ENCODE measurements at regions not wholly inside any gene's neighbourhood (a gene's known extent, or its start where the extent isn't known, plus 50 kb on each side); places are given as distances from the start of the nearest gene placed in this dataset.

GRCh38 chr18:76564655-76565237, 69.7 kb upstream of the ZNF516 start:
- H3K27ac Mint-ChIP-seq: no peak overlapping the region
- no peak for DNase-seq
- ChIA-PET POLR2A (no interaction called here), CTCF (no interaction called here)
- H3K36me3 Mint-ChIP-seq: no peaks in the 10 kb centered on the region
- no peaks in the 10 kb centered on the region for H3K9me3 Mint-ChIP-seq
- Histone ChIP-seq H3K27me3 (ENCODE audit: insufficient read depth, low read length, poor library complexity, severe bottlenecking) (no peaks in the 10 kb centered on the region), H3K9me3 (ENCODE audit: low read length) (no peaks in the 10 kb centered on the region), H3K27ac (ENCODE audit: low read depth, low read length) (no peak overlapping the region), H3K4me1 (ENCODE audit: insufficient read depth, low read length) (no peaks in the 10 kb centered on the region), H3K4me3 (ENCODE audit: low read length) (no peak overlapping the region), H3K36me3 (ENCODE audit: insufficient read depth, low read length) (no peaks in the 10 kb centered on the region)
- peaks cover 0 to 4% (median 0%) of the 10 kb centered on the region in 3 donors for H3K4me1 Mint-ChIP-seq
- no peak overlapping the region for H3K4me3 Mint-ChIP-seq
- peaks cover 20 to 28% of the 10 kb centered on the region in 2 donors for H3K27me3 Mint-ChIP-seq

- Histone ChIP-seq H3K4me3 (ENCODE audit: low read length) (no peak overlapping the region), H3K27me3 (ENCODE audit: insufficient read depth, low read length, poor library complexity, severe bottlenecking) (no peaks in the 10 kb centered on the region), H3K4me1 (ENCODE audit: insufficient read depth, low read length) (no peaks in the 10 kb centered on the region), H3K36me3 (ENCODE audit: insufficient read depth, low read length) (no peaks in the 10 kb centered on the region), H3K9me3 (ENCODE audit: low read length) (no peaks in the 10 kb centered on the region), H3K27ac (ENCODE audit: low read depth, low read length) (no peak overlapping the region)
- H3K36me3 Mint-ChIP-seq: no peaks in the 10 kb centered on the region
- no peak overlapping the region for H3K4me3 Mint-ChIP-seq
- H3K9me3 Mint-ChIP-seq: no peaks in the 10 kb centered on the region
- peaks cover 20 to 31% of the 10 kb centered on the region in 2 donors for H3K27me3 Mint-ChIP-seq
- no peak for DNase-seq
- H3K27ac Mint-ChIP-seq: no peak overlapping the region
- ChIA-PET CTCF (no interaction called here), POLR2A (no interaction called here)
- H3K4me1 Mint-ChIP-seq: peaks cover 0 to 4% (median 0%) of the 10 kb centered on the region in 3 donors
Observed at GRCh38 chr18:76564117-76564516, 69.1 kb upstream of the ZNF516 start.

DNA sequence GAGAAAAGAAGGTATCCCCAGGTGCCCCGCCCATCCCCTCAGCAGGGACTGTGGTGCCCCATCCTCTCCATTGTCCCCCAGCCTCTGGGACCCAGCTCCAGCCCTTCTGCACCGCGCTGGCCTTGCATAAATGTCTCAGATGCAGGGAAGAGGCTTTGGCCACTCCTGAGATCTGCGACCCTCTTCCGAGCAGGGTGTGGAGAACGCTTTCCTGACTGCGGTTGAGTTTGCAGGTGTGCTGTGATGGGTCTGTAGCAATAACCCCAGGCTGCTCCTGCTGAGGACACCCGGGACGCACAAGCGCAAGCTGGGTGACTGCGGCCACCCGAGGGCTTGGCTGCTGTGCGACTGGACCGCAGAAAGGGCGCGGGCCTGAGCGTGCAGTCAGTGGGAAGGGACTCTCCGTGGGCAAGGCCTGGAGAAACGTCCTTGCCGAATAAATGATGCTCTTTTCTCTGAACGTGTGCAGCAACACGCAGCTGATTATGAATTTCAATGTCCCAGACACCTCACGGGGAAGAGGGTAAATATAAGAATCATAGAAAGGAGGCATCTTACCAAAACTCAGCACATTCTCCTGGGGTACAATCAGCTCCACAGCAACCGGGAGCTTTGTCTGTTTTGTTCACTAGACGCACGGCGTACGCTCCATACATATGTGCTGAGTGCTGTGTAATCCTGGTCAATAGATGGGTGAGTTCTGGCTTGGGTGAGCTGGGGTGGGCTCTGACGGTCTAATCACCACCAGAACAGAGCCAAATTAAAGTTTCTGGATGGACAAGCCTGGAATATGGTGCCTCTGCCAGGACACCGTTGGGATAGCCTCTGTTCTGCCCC, 67.5 kb upstream of the ZNF516 start:
- Histone ChIP-seq H3K36me3 (ENCODE audit: insufficient read depth, low read length) (no peaks in the 10 kb centered on the region), H3K4me3 (ENCODE audit: low read length) (no peak overlapping the region), H3K4me1 (ENCODE audit: insufficient read depth, low read length) (no peaks in the 10 kb centered on the region), H3K27me3 (ENCODE audit: insufficient read depth, low read length, poor library complexity, severe bottlenecking) (no peaks in the 10 kb centered on the region), H3K9me3 (ENCODE audit: low read length) (no peaks in the 10 kb centered on the region), H3K27ac (ENCODE audit: low read depth, low read length) (no peak overlapping the region)
- DNase-seq: no peak
- CTCF ChIA-PET: no interaction called here
- POLR2A ChIA-PET: no interaction called here
- peaks cover 0 to 4% (median 0%) of the 10 kb centered on the region in 3 donors for H3K4me1 Mint-ChIP-seq
- no peaks in the 10 kb centered on the region for H3K36me3 Mint-ChIP-seq
- H3K27ac Mint-ChIP-seq: peak overlapping the region in 1 of 8 donors; percentile 70
- no peaks in the 10 kb centered on the region for H3K9me3 Mint-ChIP-seq
- H3K27me3 Mint-ChIP-seq: peaks cover 18 to 38% of the 10 kb centered on the region in 2 donors
- no peak overlapping the region for H3K4me3 Mint-ChIP-seq

DNA sequence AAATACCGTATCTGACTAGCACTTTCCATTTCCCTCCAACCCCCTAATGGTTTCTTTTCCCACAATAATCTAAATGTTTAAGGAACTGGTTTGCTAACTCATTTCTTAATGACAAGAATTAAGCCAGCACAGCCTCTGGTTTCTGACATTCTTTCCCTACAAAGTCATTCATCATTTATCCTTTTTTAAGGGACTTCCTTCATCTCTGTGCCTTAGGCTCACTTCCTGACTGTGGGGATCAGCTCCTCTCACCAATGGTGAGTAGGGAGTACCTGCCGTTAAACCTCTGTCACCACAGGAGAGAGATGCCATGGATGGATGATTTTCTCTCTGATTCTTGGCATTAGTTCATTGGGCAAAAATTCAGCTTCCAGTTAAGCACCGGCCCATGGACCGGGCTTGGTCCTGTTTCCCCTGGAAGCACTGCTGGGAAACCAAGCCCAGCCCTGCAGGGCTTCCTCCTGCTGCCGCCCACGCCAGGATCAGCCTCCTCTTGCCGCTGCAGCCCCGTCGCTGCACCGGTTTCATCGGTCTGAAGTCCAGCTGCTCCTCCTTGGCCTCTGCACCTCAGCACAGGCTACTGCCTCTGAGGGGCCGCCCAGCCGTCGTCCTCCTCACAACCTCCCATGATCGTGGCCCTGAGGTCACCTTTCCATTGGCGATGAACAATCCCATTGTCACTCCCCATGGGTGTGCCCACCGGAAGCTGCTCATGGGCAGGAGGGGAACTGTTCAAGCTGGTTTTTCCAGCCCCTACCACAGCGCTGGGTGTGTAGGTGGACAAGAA, 64.0 kb upstream of the ZNF516 start:
- H3K27me3 ChIP-seq (ENCODE audit: insufficient read depth, low read length, poor library complexity, severe bottlenecking): no peaks in the 10 kb centered on the region
- H3K27ac ChIP-seq (ENCODE audit: low read depth, low read length): no peak overlapping the region
- Mint-ChIP-seq H3K4me3 (no peak overlapping the region), H3K9me3 (no peaks in the 10 kb centered on the region), H3K27ac (no peak overlapping the region), H3K36me3 (no peaks in the 10 kb centered on the region), H3K4me1 (no peaks in the 10 kb centered on the region), H3K27me3 (peaks cover 5 to 23% of the 10 kb centered on the region in 2 donors)
- no peak overlapping the region for H3K4me3 ChIP-seq (ENCODE audit: low read length)
- no peak for DNase-seq
- POLR2A ChIA-PET: no interaction called here
- H3K4me1 ChIP-seq (ENCODE audit: insufficient read depth, low read length): no peaks in the 10 kb centered on the region
- no peaks in the 10 kb centered on the region for H3K9me3 ChIP-seq (ENCODE audit: low read length)
- CTCF ChIA-PET: no interaction called here
- no peaks in the 10 kb centered on the region for H3K36me3 ChIP-seq (ENCODE audit: insufficient read depth, low read length)

DNA sequence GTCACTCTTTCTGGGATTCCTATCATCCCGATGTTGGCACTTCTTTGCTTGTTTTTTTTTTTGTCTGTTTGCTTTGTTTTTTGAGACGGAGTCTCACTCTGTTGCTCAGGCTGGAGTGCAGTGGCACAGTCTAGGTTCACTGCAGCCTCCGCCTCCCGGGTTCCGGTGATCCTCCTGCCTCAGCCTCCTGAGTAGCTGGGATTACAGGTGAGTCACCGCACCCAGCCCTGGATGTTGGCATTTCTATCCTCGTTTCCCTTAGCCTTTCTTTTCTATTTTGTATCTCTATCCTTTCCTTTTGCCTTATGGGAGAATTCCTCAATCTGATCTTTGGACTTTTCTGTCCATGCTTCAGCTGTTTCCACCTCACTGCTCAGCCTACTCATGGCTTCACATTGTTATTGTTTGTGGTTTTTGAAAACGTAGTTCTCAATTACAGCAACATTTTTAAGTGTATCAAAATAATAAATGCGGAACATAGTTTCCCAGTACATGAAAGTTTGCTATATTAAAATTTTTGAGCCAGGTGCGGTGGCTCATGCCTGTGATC, 62.1 kb upstream of the ZNF516 start:
- no peak overlapping the region for H3K27ac ChIP-seq (ENCODE audit: low read depth, low read length)
- POLR2A ChIA-PET: no interaction called here
- no peaks in the 10 kb centered on the region for H3K4me1 ChIP-seq (ENCODE audit: insufficient read depth, low read length)
- no peak overlapping the region for H3K4me3 Mint-ChIP-seq
- H3K4me1 Mint-ChIP-seq: no peaks in the 10 kb centered on the region
- H3K4me3 ChIP-seq (ENCODE audit: low read length): no peak overlapping the region
- CTCF ChIA-PET: no interaction called here
- H3K36me3 Mint-ChIP-seq: no peaks in the 10 kb centered on the region
- H3K9me3 Mint-ChIP-seq: no peaks in the 10 kb centered on the region
- H3K27me3 ChIP-seq (ENCODE audit: insufficient read depth, low read length, poor library complexity, severe bottlenecking): no peaks in the 10 kb centered on the region
- peaks cover 5 to 20% of the 10 kb centered on the region in 2 donors for H3K27me3 Mint-ChIP-seq
- no peak overlapping the region for H3K27ac Mint-ChIP-seq
- no peaks in the 10 kb centered on the region for H3K36me3 ChIP-seq (ENCODE audit: insufficient read depth, low read length)
- no peaks in the 10 kb centered on the region for H3K9me3 ChIP-seq (ENCODE audit: low read length)
- no peak for DNase-seq

- H3K36me3 Mint-ChIP-seq: no peaks in the 10 kb centered on the region
- no peak overlapping the region for H3K27ac ChIP-seq (ENCODE audit: low read depth, low read length)
- no peak for DNase-seq
- no peaks in the 10 kb centered on the region for H3K4me1 Mint-ChIP-seq
- no peaks in the 10 kb centered on the region for H3K27me3 ChIP-seq (ENCODE audit: insufficient read depth, low read length, poor library complexity, severe bottlenecking)
- no peaks in the 10 kb centered on the region for H3K9me3 ChIP-seq (ENCODE audit: low read length)
- ChIA-PET CTCF (no interaction called here), POLR2A (no interaction called here)
- peaks cover 1 to 16% of the 10 kb centered on the region in 2 donors for H3K27me3 Mint-ChIP-seq
- no peaks in the 10 kb centered on the region for H3K36me3 ChIP-seq (ENCODE audit: insufficient read depth, low read length)
- H3K27ac Mint-ChIP-seq: peak overlapping the region in 1 of 8 donors; percentile 39
- H3K4me3 ChIP-seq (ENCODE audit: low read length): no peak overlapping the region
- no peaks in the 10 kb centered on the region for H3K9me3 Mint-ChIP-seq
- H3K4me1 ChIP-seq (ENCODE audit: insufficient read depth, low read length): no peaks in the 10 kb centered on the region
- no peak overlapping the region for H3K4me3 Mint-ChIP-seq
Observed at GRCh38 chr18:76554547-76555222, 59.6 kb upstream of the ZNF516 start.

- H3K4me3 ChIP-seq (ENCODE audit: low read length): no peak overlapping the region
- Mint-ChIP-seq H3K36me3 (no peaks in the 10 kb centered on the region), H3K27me3 (peaks cover 1 to 13% of the 10 kb centered on the region in 2 donors), H3K4me1 (no peaks in the 10 kb centered on the region), H3K9me3 (no peaks in the 10 kb centered on the region), H3K4me3 (no peak overlapping the region), H3K27ac (no peak overlapping the region)
- no peaks in the 10 kb centered on the region for H3K9me3 ChIP-seq (ENCODE audit: low read length)
- POLR2A ChIA-PET: no interaction called here
- CTCF ChIA-PET: no interaction called here
- DNase-seq: no peak
- H3K27ac ChIP-seq (ENCODE audit: low read depth, low read length): no peak overlapping the region
- H3K27me3 ChIP-seq (ENCODE audit: insufficient read depth, low read length, poor library complexity, severe bottlenecking): no peaks in the 10 kb centered on the region
- H3K36me3 ChIP-seq (ENCODE audit: insufficient read depth, low read length): no peaks in the 10 kb centered on the region
- H3K4me1 ChIP-seq (ENCODE audit: insufficient read depth, low read length): no peaks in the 10 kb centered on the region
Observed at GRCh38 chr18:76553715-76554546, 58.9 kb upstream of the ZNF516 start.
